ENCODE measurements at regions not wholly inside any gene's neighbourhood (a gene's known extent, or its start where the extent isn't known, plus 50 kb on each side); places are given as distances from the start of the nearest gene placed in this dataset.

DNA sequence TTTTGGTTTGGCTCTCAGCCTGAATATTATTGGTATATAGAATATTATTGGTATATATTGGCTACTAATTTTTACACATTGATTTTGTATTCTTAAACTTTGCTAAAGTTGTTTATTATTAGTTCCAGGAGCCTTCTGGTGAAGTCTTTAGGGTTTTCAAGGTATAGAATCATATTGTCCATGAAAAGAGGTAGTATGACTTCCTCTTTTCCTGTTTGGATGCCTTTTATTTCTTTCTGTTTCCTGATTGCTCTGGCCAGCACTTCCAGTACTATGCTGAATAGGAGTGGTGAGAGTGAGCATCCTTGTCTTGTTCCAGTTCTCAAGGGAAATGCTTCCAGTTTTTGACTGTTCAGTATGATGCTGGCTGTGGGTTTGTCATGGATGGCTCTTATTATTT is 107.3 kb upstream of the LIPC start:
- H3K9me3 ChIP-seq (ENCODE audit: low read depth) = no peaks in the 10 kb centered on the region
- H3K4me1 ChIP-seq (ENCODE audit: low read depth) = no peaks in the 10 kb centered on the region
- no peak overlapping the region for H3K27ac ChIP-seq
- no peak for DNase-seq (ENCODE audit: low read depth in 1 of 2, low spot score in 1 of 2)
- no peak overlapping the region for H3K4me3 ChIP-seq
- no peaks in the 10 kb centered on the region for H3K36me3 ChIP-seq
- H3K27me3 ChIP-seq = no peaks in the 10 kb centered on the region
- TF ChIP-seq, protein P1, sequence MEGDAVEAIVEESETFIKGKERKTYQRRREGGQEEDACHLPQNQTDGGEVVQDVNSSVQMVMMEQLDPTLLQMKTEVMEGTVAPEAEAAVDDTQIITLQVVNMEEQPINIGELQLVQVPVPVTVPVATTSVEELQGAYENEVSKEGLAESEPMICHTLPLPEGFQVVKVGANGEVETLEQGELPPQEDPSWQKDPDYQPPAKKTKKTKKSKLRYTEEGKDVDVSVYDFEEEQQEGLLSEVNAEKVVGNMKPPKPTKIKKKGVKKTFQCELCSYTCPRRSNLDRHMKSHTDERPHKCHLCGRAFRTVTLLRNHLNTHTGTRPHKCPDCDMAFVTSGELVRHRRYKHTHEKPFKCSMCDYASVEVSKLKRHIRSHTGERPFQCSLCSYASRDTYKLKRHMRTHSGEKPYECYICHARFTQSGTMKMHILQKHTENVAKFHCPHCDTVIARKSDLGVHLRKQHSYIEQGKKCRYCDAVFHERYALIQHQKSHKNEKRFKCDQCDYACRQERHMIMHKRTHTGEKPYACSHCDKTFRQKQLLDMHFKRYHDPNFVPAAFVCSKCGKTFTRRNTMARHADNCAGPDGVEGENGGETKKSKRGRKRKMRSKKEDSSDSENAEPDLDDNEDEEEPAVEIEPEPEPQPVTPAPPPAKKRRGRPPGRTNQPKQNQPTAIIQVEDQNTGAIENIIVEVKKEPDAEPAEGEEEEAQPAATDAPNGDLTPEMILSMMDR (IDR thresholded peaks at IDR 0.05; ENCODE audit: low read depth, low read length) = no peak

DNA sequence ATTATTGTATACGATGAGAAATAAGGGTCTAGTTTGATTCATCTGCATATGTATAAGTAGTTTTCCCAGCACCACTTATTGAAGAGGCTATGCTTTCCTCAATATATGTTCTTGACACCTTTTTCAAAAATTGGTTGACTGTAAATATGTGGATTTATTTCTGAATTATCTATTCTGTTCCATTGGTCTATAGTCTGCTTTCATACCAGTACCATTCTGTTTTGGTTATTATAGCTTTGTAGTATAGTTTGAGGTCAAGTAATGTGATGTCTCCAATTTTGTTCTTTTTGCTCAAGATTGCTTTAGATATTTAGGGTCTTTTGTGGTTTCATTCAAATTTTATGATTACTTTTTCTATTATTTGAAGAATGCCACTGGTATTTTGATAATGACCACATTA is 103.8 kb upstream of the LIPC start:
- H3K27me3 ChIP-seq = no peaks in the 10 kb centered on the region
- TF ChIP-seq, protein P1 (IDR thresholded peaks at IDR 0.05; ENCODE audit: low read depth, low read length) = no peak
- DNase-seq (ENCODE audit: low read depth in 1 of 2, low spot score in 1 of 2) = no peak
- no peaks in the 10 kb centered on the region for H3K36me3 ChIP-seq
- H3K4me1 ChIP-seq (ENCODE audit: low read depth) = peaks cover 27% of the 10 kb centered on the region
- H3K9me3 ChIP-seq (ENCODE audit: low read depth) = no peaks in the 10 kb centered on the region
- no peak overlapping the region for H3K4me3 ChIP-seq
- no peak overlapping the region for H3K27ac ChIP-seq

DNA sequence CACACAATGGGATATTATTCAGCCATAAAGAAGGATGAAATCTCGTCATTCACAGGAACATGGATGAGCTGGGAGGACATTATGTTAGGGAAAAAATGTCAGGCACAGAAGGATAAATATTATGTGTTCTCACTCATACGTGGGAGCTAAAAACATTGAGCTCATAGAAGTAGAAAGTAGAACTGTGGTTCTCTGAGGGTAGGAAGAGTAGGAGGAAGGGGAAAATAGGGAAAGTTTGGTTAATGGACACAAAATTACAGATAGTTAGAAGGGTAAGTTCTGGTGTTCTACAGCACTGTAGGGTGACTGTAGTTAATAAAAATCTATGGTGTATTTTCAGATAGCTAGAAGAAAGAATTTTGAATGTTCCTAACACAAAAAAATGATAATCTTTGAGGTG is 102.6 kb upstream of the LIPC start:
- TF ChIP-seq, protein P1 (IDR thresholded peaks at IDR 0.05; ENCODE audit: low read depth, low read length) = no peak
- H3K4me3 ChIP-seq = no peak overlapping the region
- H3K9me3 ChIP-seq (ENCODE audit: low read depth) = no peaks in the 10 kb centered on the region
- H3K27me3 ChIP-seq = no peaks in the 10 kb centered on the region
- H3K36me3 ChIP-seq = no peaks in the 10 kb centered on the region
- peaks cover 31% of the 10 kb centered on the region for H3K4me1 ChIP-seq (ENCODE audit: low read depth)
- no peak overlapping the region for H3K27ac ChIP-seq
- no peak for DNase-seq (ENCODE audit: low read depth in 1 of 2, low spot score in 1 of 2)

DNA sequence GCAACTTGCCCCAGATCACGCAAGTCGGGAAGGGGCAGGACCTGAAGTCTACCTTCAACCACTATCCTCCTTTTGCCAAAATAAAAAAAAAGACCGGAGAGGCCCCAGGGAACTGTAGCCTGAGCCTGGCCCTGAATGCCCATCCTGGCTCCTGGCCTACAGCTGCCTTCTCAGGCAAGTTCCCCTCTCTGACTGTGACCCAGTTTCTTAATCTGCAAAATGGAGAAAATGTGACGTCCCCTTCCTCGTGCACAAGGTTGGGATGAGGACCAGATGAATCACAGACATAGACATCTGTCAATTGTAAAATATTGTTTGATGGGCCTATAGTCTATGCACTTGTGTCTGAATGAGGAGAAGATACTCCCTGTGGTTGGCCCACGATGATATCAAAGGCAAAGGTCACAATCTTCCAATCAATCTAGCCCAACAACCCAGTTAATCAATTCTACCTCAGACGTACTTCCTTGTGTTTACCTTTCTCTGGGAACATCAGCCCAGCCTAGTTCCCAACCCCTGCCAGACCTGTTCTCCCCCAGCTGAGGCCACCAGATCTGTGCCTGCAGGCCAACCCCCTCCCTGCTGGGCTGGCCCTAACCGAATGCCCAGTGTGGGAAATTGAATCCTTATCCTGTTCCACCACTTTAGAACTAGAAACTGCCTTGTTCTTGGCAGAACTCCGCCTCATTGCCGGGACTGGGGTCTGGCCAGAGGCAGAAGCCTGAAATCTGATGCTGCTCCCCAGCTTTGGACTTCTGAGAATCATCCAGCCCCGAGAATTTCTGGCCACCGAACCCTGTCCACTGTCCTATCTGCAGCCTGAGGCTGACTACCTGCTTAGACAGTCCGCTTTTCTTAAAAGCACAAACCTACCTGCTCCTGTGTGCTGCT is 101.8 kb upstream of the LIPC start:
- no peaks in the 10 kb centered on the region for H3K27me3 ChIP-seq
- H3K36me3 ChIP-seq = no peaks in the 10 kb centered on the region
- H3K4me1 ChIP-seq (ENCODE audit: low read depth) = peaks cover 33% of the 10 kb centered on the region
- no peak for DNase-seq (ENCODE audit: low read depth in 1 of 2, low spot score in 1 of 2)
- no peaks in the 10 kb centered on the region for H3K9me3 ChIP-seq (ENCODE audit: low read depth)
- no peak overlapping the region for H3K4me3 ChIP-seq
- TF ChIP-seq, protein P1 (IDR thresholded peaks at IDR 0.05; ENCODE audit: low read depth, low read length) = no peak
- peak overlapping the region; percentile 89 for H3K27ac ChIP-seq

DNA sequence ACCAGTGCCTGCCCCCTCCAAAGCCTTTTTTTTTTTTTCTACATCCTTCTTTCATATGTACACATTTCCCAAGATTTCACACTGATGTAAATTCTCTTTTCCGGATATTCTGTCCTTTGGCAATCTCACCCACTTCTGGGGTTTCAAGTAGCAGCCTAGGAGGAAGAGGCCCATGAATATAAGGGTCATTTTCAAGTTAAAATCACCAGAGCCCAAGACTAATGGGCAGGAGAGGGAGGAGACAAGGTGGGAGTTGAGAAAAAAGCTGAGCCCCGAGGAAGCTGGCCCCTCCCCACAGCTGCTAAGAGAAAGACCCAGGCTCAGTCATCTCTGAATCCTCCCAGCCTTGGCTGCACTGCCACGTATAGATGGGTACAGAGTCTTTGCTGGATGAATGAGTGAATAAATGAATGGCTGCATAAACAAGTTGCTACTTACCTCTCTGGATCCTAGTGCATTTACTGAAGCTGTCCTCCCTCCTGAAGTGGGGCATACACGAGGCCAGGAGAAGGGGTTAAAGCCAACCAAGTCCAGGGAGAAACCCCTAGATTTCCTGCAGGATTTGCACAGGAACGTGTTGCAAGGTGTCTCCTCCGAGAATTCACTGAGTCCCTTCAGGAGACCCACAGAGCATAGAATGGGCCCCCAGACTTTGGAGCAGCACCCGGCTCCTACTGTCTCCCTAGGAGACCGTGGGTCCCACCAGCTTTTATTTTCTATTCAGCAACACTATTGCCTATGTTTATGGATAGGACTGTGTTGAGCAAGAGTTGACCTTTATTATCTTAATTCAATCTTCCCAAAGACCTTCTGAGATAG is 100.8 kb upstream of the LIPC start:
- peak in 1 of 2 donors; percentile 13 for DNase-seq (ENCODE audit: low read depth in 1 of 2, low spot score in 1 of 2)
- TF ChIP-seq, protein P1 (IDR thresholded peaks at IDR 0.05; ENCODE audit: low read depth, low read length) = no peak
- Histone ChIP-seq H3K27me3 (no peaks in the 10 kb centered on the region), H3K27ac (peak overlapping the region; percentile 89), H3K9me3 (ENCODE audit: low read depth) (no peaks in the 10 kb centered on the region), H3K4me1 (ENCODE audit: low read depth) (peaks cover 38% of the 10 kb centered on the region), H3K4me3 (no peak overlapping the region), H3K36me3 (no peaks in the 10 kb centered on the region)

Data from cardiac muscle cell (in vitro differentiated cells and primary cell).